NCI-H446 (cell line): ENCODE measurements at regions not wholly inside any gene's neighbourhood (a gene's known extent, or its start where the extent isn't known, plus 50 kb on each side); places are given as distances from the start of the nearest gene placed in this dataset.
"Not testable (repeated sequence)": the region's sequence is repeated elsewhere in the genome, so short reads cannot be mapped to it uniquely, and the experiment has no call there.

Experiments
- DNase-seq, 2 experiments: peaks; one replicate each; lab custom pipeline; 2025; lab: John Stamatoyannopoulos, UW

DNA sequence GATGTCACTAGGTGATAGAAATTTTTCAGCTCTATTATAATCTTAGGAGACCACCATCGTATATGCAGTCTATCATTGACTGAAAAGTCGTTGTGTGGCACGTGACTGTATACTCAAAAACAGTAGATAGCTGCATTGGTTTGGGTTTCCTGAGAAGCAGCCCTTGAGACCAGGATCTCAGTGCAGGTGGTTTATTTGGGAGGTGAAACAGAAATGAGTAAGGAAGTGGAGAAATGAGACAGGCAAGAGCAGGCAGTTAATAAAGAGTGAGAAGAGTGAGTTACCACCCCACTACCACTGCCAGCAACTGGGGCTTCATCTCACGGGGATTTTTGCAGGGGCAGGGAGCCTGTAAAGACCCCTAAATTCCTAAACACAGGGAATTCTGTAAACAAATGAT, 221.0 kb downstream of the SHQ1 start:
- no peak for DNase-seq

DNA sequence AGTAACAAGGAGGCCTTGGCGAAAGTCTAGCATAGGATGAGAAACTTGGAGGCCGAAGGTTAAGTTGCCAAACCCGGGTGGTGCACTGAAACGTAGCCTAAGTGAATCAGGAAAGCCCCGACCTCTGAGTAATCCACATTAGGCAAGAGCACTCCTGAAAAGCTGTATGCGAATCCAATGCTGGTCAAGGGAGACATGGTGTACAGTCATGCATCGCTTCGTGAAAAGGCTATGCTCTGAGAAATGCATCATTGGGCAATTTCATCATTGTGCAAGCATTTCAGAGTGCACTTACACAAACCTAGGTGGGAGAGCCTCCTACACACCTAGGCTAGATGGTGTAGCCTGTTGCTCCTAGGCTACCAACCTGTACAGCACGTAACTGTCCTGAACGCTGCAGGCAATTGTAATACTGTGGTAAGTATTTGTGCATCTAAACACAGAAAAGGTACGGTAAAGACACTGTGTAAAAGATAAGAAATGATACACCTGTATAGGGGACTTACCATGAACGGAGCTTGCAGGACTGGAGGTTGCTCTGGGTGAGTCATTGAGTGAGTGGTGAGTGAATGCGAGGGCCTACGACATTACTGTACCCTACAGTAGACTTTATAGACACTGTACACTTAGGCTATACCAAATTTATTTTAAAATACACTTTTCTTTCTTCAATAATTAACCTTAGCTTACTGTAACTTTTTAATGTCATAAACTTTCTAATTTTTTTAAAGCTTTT, 222.5 kb downstream of the SHQ1 start:
- DNase-seq: no peak

DNA sequence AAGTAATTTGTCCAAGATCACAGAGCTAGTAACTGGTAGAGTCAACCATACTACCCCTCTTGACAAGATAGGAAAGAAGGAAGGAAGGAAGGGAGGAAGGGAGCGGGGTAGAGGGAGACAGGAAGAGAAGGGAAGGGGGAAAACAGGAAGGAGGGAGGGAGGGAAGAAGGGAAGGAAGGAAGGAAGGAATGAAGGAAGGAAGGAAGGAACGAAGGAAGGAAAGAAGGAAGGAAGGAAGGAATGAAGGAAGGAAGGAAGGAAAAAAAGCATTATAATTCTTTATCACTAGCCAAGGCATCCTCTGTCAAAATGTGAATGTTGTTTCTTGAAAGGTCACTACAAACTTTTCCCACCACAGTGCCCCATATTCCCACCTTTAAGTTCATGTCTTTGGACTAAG, 223.6 kb downstream of the SHQ1 start:
- DNase-seq: no peak

DNA sequence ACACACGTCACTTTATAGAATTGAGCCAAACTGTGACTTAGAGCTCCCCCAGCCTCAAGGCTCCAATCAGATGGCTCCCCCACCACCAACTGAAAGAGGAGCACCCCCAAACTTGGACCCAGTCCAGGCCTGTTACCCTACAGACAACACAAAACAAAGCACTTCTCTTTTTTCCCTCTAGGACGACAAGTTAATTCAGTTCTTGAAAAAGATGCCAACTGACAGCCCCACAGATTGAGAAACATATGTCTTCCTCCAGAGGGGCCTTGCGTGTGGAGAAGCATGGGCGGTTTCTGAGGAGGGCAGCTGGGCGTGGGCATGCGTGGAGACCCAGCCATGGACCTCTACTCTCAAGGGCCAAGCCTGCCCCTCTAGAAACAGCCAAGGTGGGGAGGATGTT, 229.5 kb downstream of the SHQ1 start:
- no peak for DNase-seq

DNA sequence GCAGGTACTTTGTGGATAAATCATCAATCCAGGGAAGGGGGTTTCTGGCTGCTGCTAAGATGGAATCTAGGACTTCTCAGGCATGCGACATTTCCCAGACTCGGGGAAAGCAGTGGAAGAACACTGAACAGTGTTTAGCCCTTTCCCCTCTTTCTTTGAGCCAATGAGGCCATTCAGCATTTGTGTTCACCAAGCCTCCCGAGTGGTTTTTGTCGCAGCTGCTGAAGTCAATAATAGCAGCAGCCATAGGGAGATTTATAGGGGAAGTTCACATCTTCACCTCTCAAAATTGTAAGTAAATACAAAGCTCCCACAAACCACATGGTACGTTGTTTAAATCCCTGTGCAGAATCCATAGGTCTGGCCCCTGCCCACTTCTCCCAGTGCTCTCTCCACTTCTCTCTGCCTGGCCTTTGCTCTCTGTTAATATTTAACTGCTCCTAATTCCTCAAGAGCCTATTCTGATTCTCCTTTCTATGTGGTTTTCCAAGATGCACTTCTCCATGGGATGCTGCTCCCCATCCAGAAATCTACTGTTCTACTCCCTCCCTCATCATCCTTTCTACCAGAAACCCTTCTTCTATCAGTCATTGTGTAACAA, 230.7 kb downstream of the SHQ1 start:
- no peak for DNase-seq

DNA sequence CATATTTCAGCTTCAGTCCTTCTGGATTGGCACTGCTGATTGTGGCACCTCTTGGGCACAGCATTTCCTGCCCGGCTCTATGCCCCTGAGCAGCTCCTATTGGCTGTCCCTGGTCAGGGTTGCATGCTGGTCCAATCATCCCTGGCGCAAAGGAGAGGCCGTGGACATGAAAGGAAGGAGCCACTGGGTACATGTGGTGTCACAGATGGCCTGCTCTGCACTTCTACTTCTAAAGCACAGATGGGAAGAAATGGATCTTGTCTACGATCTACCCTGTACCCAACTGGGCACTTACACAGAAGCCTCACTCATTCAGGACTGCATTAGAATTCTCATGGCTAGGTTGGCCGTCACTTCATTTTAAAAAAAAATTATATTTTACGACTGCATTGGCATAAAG, 232.5 kb downstream of the SHQ1 start:
- DNase-seq: no peak

DNA sequence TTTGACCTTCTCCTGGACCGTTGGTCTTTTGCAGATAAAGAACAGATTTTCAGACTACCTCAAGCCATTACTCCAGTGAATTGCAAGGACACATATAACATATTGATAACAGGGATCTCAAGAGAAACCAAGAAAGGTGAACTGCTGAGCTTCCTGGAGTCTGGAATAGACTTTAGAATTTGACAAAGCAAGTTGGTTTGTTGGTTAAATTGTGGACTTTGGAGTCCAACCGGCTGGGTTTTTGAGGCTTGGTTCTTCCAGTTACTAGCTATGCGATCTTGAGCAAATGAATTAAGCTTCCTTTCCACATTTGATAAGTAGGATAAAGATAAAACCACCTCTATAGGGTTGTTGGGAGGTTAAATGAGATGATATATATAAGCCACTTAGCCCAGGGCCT, 233.1 kb downstream of the SHQ1 start:
- no peak for DNase-seq

DNA sequence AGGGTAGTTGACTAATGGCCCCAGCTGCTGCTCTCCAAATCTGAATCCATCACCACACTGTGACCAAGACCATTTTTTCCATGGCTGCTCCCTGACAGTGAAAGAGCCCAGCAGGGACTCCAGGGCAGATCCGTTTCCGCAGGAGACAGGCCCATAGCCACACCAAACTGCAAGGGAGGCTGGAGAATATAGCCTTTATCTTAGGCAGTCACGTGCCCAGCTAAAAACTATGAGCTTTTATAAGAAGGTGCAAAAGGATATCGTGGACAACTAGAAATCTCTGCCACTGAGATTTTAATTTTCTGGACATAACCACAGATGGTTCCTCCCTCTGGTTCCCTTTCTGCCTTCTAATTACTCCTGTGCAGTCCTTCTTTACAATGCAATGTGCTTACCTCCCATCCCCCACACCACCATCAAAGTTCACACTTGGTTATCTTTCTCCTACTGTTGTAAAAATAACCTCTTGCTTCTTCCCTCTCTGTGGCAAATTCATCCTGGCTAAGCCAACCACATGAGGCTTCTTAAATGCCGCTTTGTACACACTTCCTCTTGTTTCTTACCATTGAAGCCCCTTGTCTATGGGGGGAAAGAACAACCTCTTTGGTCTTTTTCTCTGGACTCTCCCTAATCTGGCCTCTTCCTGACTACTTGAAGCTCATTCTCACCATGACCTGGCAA, 233.7 kb downstream of the SHQ1 start:
- DNase-seq: no peak

DNA sequence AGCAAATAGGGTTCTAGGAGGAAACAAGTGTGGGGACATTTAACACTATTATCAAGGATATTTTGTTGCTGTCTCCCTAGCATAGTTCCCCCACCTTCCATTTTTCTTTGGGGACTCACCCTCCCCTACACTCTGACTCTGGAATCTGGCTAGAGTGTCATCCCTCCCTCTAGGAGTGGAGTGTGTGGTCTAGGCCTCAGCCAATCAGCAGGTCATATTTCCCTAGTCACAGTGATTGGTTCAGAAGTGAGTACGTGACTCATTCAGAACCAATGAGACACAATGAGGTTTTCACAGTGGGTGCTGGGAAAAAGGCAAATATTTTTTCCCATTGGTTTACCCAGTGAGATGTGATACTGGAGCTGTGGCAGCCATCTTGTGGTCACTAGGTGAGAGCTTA, 234.4 kb downstream of the SHQ1 start:
- DNase-seq: no peak

DNA sequence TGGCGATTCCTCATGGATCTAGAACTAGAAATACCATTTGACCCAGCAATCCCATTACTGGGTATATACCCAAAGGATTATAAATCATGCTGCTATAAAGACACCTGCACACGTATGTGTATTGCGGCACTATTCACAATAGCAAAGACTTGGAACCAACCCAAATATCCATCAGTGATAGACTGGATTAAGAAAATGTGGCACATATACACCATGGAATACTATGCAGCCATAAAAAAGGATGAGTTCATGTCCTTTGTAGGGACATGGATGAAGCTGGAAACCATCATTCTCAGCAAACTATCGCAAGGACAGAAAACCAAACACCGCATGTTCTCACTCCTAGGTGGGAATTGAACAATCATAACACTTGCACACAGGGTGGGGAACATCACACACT, 239.1 kb downstream of the SHQ1 start:
- DNase-seq: not testable (repeated sequence)

DNA sequence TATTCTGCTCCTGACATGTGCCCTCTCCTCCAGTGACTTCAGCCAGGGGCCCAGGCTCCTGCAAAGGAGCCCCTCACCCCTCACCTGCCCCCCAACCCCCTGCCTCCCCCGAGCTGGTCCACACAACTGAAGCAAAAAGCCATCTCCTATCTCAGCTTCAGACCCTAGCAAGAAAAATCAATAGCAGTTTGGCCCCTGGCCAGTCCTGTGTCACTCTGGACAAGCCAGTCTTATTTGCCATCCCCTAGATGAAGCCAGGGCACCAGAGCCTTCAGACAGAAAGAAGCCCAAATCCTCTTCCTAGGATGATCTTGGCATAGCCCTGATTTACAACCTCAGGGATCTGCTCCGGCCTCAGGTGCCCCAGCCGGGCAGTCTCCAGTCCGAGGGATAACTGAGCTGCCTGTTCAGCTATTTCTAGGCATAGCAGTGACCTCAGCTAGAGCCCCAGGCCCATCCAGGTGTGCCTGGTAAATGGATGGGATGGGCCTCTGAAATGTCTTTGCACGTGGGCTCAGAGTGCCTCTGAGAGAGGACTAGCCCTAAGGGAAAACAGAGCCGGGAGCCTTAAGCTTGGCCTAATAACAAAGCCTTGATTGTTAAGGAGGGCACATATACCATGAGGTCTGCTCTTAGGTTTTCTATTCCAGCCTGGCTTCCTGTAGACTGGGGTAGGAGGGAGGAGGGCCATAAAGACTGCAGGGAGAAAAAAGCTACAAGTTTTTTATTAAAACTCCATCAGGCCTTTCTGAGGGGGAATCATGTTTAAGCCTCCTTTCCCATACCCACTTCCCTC, 242.0 kb downstream of the SHQ1 start:
- peak; percentile 5 to 6 for DNase-seq

DNA sequence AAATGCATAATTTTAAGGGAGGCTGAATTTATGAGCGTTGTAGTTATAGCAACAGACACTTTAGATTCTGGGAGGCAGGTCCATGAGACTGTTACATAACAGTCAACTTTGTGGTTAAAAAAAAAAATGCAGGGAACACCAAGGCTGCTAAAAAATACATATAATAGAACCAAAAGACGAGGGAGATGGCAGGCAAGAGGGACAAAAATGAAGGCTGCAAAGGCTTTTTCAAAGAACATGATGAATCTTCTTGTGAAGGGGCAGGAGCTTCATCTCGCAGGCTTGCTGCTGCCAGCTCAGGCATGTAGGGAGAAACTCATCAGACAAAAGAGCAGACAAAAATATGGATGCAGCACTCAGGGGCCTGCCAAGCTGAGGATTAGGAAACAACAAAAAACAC, 243.9 kb downstream of the SHQ1 start:
- DNase-seq: no peak

DNA sequence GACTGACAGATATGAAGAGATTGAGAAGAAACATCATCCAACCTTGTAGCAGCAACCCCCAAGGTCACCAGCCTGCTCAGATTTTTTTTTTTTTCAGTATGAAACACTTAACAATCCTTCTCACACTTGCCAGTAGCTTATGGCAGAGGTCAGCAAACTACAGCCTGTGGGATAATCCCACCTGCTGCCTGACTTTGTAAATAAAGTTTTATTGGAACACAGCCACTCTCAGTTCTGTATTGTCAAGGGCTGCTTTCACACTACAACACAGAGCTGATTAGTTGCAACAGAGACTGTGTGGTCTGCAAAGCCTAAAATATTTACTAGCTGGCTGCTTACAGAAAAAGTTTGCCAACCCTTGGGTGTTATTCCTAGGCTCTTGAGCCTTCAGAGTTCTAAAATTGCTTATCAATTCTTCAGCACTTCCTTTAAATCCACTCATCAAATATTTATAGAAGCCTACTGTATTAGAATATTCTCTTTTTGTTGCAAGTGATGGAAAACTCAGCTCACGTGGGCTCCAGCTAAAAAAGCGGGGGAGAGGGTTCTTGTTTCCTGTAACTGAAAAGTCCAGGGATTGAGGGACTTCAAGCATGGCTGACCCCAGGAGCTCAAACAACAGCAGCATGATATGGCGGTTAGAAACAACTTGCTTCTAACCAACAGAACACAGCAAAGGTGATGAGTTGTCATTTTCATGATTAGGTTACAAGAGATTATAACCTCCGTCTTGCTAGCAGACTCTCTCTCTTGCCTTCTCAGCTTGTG, 246.1 kb downstream of the SHQ1 start:
- DNase-seq: no peak

DNA sequence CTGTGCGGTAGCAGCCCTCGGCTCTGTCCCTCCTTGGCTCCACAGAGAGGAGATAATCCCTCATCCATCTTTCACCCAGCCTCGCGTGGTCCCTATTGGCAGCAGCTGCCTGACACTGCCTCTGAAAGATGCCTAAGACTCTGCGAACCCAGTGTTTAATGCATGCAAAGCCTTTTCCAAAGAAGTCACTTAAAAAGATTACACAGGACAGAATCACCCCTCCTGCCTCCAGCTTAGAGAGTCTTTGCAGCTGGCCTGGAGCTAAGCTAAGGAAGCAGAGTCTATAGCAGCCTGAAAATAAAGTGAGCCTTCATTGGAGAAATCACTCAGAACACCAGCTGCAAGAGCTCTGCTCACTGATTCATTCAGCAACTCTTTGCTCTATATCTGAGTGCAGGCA, 247.2 kb downstream of the SHQ1 start:
- DNase-seq: no peak

DNA sequence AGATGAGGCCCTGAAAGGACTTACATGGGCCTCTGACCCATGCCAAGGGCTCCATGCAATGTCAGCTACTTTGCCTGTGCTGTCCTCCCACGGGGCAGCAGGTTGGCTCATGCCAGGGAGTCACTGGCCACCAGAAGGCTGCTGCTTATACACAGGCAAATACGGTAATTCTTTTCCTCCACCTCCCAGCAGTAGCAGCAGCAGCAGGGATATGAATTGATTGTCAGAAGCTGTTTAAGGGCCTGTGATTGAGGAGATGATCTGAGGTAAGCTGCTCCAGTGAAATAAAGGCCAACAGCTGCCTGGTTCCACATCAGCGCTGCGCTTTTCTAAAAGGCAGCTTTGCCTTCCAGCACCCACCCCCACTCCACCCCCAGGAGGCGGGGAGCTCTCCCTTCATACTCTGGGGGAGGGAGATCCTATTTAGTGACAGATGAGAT, 250.5 kb downstream of the SHQ1 start:
- no peak for DNase-seq

DNA sequence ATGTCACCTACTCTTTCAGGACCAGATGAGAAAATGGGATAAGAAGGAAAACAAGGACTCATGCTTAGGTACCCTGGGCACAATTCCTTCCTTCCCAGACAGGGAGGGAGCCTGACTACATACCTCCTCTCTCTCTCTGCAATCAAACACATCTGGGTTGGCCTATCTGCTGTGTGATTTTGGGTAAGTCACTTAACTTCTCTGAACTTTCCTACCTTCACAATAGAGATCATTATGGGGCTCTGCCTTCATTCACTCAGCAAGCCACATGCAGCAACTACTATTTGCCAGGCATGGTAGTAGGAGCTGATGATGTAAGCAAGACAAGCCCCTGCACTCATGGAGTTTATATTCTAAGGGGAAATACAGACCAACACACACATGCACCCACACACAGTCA, 251.2 kb downstream of the SHQ1 start:
- DNase-seq: no peak

DNA sequence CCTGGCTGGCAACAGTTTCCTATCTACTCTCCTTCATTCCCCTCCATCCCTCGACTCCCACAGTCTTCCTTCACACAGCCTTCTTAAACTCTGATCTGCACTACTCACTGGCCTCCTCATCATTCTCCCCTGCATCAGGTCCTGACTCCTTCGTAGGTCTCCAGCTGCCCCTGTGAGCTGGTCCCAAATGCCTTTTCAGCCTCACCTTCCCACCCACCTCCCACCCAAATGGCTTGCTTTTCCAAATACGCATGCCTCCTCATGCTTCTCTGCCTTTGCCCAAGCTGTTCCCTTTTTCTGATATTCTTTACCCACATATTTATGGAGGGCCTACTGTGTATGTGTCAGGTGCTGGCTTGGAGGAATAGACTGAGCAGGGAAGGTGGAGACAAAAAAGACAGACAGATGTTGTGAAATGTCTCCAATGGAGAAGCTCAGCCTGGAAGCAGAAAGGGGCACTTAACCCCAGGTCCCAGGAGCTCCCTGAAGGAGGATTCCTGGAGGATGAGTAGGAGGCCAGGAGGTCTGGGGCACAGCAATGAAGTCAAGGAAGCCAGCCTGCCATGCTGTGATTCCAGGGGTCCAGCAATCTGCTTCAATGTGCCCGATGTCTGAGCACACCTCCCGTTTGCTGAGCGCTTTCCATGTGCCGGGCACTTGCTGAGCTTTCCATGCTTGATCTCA, 252.2 kb downstream of the SHQ1 start:
- DNase-seq: no peak

DNA sequence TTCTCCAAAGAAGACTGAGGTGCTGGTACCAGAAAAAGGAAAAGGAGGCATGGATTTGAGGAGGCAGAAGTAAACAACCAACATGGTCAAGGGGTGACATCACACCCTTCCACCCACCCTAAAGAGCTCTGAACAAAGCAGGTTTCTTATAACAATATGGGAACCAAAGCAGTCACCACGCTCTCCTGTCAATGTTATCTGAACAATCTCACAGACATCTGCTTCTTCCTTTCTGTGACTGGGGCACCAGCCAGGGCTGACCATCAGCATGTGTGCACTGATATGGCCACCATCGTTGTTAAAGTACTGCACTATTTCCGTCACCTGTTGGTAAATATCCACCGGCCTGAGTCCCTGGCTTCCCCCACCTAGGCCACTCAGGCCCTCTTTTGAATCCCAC, 252.9 kb downstream of the SHQ1 start:
- no peak for DNase-seq

DNA sequence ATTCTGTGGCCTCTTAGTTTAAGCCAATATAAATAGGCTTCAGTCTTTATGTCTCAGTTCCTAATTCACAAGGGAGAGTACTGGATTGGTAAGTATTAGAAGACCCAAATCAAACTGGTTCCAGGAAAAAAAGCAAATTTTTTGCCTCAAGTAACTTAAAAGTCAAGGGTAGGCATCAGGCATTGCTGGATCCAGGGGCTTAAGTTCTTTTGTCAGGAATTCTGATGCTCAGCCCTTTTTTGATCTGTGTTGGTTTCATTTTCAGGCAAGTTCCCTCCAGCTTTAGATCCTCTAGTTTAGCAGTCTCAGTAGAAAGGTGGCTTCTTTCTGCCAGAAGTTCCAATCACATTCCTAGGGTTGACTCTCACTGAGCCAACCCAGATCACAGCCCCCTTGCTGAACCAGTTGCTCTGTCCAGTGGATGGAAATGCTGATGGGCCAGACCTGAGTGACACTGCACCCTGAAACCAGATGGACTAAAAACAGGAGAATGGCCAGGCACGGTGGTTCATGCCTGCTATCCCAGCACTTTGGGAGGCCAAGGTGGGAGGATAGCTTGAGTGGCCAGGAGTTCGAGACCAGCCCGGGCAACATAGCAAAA, 253.5 kb downstream of the SHQ1 start:
- DNase-seq: no peak

DNA sequence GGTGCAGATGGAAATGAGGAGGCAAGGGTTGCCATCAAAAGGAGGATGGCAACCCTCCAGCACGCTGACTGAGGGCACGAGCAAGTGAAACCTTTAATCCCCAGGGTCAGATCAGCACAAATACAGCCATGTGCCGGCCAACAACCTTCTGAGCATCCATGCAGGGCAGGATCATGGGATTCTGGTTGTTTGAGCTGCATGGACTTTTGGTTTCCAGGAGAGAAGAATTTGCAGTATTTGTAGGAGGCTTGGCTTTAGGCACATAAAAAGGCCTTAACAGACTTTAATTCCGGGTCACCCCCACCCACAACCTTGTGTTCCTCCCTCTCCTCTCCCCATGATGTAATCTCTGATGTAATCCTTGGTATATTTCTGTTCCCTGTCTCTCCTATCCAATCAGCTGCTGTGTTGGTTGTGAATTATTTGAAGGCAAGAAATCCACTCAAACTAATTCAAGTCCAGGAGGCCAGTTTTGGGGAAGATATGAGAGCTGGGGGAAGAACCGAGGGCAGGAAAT, 254.3 kb downstream of the SHQ1 start:
- DNase-seq: no peak
